ENCODE measurements at regions not wholly inside any gene's neighbourhood (a gene's known extent, or its start where the extent isn't known, plus 50 kb on each side); places are given as distances from the start of the nearest gene placed in this dataset.

- no peak for DNase-seq
Observed at GRCh38 chr5:126074538-126074937, 348.7 kb upstream of the GRAMD2B start.

DNA sequence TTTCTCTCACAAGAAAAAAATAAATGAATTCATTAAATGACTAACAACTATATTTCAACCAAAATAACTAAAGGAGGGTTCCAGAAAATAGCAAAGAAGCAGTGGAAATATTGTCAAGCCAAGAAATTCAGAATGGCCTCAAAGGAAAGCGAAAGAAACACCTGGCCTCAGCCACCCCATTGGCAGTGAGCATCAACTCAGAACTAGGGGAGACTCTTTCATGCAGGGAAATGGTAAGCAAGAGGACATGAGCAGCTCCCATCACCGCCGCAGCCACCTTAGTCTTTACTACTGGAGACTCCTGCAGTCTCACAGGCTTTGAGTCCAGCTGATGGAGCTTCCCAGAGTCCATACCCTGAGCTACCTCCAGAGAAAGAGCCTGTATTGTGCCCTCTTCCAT is 343.9 kb upstream of the GRAMD2B start:
- DNase-seq = no peak

DNA sequence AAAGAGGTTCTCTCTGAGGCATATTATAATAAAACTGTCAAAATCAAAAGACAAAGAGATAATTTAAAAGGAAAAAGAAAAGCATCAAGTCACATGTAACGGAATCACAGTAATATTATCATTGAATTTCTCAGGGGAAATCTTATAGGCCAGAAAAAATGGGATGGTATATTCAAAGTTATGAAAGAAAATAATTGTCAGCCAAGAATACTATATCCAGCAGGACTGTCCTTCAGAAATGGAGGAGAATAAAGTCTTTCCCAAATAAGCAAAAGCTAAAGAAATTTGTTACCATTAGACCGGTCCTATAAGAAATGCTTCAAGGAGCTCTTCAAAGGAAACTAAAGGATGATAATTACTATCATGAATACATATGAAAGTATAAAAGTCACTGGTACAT is 342.0 kb upstream of the GRAMD2B start:
- DNase-seq = no peak

DNA sequence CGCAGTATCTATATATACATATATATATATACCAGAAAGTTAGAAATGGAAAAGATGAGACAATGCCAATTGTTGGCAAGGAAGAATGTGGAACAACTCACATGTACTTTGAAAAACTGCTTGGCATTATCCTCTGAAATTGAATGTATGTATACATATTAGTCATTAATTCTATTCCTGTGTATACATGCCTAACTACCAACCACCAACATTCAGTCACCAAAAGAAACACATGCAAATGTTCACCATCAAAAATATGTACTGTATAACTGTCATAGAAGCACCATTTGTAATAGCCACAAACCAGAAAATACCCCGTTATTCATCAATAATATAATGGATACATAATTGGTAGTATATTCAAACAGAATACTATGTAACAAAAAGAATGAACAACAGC is 330.2 kb upstream of the GRAMD2B start:
- DNase-seq = no peak

DNA sequence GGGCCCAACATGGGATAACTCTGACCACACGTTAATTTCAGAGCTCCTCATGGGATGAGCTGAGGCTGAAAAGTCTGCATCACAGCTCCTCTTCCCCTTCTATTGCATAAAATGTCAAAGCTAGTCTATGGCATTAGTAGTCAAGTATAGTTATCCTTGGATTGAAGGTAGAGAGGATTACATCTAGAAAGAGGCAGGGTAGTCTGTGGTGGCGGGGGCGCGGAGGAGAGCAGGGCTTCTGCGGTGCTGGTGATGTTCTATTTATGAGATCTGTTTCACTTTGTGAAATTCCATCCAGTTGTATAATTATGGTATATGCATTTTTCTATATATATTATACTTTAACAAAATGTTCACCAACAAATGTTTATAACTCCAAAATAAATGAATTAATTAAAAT is 329.5 kb upstream of the GRAMD2B start:
- DNase-seq = no peak

GRCh38 chr5:126094991-126095390 is 328.2 kb upstream of the GRAMD2B start:
- no peak for DNase-seq

DNA sequence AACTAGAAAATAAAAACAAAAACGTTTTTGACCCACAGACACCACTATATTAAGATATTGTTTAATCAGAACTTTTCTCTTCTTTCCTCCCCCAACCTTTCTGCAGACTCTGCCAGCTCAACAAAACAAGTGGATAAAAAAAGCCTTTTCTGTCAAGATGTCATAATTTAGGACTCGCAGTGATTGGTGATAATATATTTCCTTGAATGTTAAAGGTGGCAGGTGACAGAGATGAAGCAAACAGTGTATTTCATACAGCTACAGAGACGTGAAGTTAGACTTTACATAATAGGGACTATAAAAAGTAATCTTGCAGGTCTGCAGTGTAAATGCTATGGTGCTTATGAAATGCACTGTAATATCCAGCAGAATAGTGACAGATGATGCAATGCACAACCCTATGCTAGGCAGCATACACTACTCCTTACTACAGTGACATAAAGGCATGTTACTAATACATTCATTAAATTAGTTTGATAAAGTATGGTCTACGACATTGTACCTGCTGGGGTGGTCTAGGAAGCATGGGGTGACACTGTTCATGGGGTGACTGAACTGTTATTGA is 326.7 kb upstream of the GRAMD2B start:
- DNase-seq = no peak

- DNase-seq = no peak
Observed at GRCh38 chr5:126097876-126098275, 325.3 kb upstream of the GRAMD2B start.

DNA sequence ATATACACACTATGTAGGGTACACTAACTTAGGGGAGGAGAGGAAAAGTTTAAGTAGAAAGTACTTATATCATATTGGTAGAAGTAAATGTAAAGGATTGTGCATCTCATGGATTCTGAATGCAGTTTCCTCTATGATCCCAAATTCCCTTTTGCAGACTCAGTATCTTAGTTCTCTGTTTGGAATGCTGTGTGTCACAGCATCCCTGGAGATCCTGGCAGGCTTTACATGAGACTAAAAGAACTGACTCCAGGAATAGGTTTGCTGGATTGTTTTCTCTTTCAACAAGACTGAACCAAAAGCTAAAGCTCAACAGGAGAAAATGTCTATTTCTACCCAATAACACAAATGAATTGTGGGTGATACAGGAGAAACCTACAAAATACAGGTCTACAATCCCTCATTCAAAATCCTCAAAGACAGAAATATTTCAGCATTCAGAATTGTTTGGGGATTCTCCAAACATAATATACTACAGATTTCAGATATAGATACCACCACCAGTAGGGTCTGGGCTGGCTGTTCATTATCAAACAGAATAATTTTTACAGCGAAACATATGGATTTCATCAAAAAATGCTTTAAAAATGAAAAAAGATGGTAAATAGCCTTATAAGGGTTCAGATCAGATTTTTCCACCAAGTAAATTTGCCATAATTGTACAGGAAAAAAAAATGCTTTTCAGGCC is 324.7 kb upstream of the GRAMD2B start:
- no peak for DNase-seq

DNA sequence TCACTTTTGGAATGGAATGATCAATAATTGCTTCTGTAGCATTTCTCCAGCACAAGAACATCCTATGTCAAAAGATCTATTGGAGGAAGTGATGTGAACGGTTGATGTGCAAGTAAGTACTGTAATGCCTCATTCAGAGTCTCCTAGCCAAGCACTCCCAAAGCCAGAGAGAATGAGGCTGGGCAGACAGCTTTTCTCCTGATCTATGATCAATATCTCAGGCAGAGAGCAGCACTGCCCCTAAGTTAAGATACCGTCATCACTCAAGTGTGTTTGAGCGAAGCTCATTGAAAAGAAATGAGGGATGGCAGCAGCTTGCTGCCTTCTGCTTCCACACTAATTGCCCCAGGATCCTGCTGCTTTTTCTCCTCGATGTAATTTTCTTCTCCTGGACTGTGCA is 324.1 kb upstream of the GRAMD2B start:
- DNase-seq = no peak

GRCh38 chr5:126100767-126101166 is 322.4 kb upstream of the GRAMD2B start:
- DNase-seq = peak; percentile 1

GRCh38 chr5:126101901-126102300 is 321.3 kb upstream of the GRAMD2B start:
- DNase-seq = no peak

DNA sequence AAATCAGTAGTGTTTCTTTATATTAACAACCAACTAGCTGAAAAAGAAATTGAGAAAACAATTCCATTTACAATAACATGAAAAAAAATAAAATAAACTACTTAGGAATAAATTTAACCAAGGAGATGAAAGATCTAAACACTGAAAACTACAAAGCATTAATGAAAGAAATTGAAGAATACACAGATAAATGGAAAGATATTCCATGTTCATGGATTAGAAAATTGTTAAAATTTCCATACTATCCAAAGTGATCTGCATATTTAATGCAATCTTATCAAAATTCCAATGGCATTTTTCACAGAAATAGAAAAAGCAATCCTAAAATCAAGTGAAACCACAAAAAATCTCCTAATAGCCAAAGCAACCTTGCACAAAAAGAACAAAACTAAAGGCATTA is 320.2 kb upstream of the GRAMD2B start:
- DNase-seq = no peak

DNA sequence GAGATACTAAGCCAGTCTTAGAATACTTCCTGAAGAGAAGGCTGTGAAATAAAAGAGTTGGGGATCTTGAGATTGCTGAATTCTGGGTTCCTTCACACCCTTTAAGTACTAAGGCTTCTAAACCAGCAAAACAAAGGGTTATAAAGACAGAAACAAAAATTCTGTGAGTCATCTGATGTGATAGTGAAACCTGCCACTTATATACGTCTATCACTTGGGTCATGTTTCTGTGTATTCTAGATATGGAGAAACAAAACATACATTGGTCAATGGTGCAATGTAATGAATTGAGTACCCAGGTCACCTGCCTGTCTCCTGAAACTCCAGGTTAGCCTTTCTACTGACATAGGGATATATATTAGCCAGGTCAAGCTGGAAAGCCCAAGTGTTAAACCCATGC is 319.3 kb upstream of the GRAMD2B start:
- DNase-seq = no peak

GRCh38 chr5:126104341-126104740 is 318.9 kb upstream of the GRAMD2B start:
- no peak for DNase-seq

DNA sequence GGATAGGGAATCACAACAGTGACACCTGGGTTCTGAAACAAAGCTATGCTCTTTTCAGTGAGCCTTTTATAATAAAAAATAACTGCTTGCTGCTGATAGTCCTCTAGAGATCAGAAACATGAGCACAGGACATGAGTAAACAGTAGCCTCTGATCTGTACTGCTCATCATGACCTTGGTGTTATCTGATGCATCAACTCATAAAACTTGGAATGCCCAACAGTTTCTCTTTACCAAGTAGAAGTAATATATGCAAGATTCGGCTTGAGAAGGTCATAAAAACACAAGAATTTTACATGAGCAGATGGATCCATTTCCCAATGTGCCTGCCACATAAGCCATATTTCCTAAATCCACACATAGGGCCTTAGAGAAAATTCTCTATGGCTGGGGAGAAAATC is 318.3 kb upstream of the GRAMD2B start:
- DNase-seq = no peak

GRCh38 chr5:126106029-126106428 is 317.2 kb upstream of the GRAMD2B start:
- no peak for DNase-seq

GRCh38 chr5:126107381-126107780 is 315.8 kb upstream of the GRAMD2B start:
- no peak for DNase-seq

- no peak for DNase-seq
Observed at GRCh38 chr5:126108470-126108869, 314.7 kb upstream of the GRAMD2B start.

DNA sequence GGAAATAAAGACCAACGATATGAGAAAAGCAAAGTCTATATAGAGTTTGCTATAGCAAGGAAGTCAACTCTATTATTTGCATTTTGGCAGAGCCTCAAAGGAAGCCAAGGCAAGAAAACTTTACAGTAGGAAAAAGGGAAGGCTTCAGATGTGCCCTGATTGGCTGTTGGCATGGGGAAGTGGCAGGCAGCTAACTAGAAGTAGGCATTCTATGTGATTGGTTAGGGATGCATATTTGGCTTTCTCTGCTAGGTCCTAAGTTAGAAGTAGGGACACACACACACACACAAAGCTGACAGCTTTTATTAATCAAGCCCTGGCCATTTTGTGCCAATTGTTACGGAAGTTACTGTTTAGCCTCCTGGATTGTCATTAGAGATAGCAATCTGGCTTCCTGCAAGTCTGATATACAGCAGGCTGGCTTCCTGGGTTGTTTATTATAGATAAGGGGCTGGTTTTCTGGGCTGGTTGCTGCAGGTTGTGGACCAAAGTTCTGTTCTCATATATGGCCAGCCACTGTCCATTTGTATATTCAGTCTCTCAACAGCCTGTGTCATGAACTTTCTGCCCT is 308.1 kb upstream of the GRAMD2B start:
- no peak for DNase-seq

- DNase-seq = no peak
Observed at GRCh38 chr5:126117044-126117443, 306.2 kb upstream of the GRAMD2B start.

DNA sequence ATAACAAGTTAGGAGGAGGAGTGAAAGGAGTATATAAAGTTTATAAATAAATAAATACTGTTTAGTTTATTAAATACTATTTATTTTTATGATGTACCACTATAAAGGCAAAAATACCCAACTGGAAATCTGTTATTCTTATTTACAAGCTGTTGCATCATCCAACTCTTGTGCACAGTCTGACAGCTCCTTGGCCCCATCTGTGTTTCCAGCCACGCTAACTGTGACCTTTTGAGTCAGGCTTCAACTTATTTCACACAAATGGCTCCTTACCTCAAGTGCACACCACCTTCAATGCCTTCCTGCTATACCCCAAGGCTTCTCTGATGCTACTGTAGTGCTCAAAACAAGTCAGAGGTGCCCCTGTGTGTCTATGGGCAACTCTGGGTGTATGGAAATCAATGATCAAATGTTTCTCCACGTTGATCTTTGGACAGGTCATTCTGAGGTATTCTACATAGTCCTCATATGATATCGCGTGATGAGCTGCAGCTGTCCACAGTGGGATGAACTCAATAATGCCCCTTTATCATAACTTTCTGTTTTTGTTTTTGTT is 303.2 kb upstream of the GRAMD2B start:
- no peak for DNase-seq

- no peak for DNase-seq
Observed at GRCh38 chr5:126120939-126121338, 302.3 kb upstream of the GRAMD2B start.

GRCh38 chr5:126122942-126123341 is 300.3 kb upstream of the GRAMD2B start:
- no peak for DNase-seq
